LoVo (cell line): ENCODE measurements at regions not wholly inside any gene's neighbourhood (a gene's known extent, or its start where the extent isn't known, plus 50 kb on each side); places are given as distances from the start of the nearest gene placed in this dataset.
"Not testable (repeated sequence)": the region's sequence is repeated elsewhere in the genome, so short reads cannot be mapped to it uniquely, and the experiment has no call there.

Experiments used
- DNase-seq: peaks from one replicate; pipeline ENCODE4 v3.0.0-alpha.2; 2016; ENCODE audit warnings: low spot score

- DNase-seq: no peak
Observed at GRCh38 chr3:110478377-110479054, 593.1 kb upstream of the NECTIN3 start.

- no peak for DNase-seq
Observed at GRCh38 chr3:110479731-110480130, 591.9 kb upstream of the NECTIN3 start.

DNA sequence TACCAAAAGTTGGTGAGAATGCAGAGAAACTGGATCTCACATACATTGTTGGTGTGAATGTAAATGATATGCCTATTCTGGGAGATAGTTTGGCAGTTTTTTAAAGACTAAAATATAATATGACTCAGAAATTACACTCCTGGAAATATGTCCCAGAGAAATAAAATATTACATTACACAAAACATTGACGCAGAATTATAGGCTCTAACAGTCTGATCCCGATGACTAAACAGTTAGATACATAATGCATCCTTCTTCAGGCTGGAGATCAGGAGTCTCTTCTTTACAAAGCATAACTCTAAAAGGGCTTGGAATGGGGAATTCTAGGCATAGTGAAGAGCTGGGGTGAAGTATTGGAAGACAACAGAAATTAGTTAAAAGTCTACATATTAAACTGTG lies 586.2 kb upstream of the NECTIN3 start:
- DNase-seq: no peak

GRCh38 chr3:110487840-110488239 lies 583.8 kb upstream of the NECTIN3 start:
- no peak for DNase-seq

- no peak for DNase-seq
Observed at GRCh38 chr3:110491413-110491812, 580.2 kb upstream of the NECTIN3 start.

GRCh38 chr3:110492876-110493275 lies 578.7 kb upstream of the NECTIN3 start:
- no peak for DNase-seq

DNA sequence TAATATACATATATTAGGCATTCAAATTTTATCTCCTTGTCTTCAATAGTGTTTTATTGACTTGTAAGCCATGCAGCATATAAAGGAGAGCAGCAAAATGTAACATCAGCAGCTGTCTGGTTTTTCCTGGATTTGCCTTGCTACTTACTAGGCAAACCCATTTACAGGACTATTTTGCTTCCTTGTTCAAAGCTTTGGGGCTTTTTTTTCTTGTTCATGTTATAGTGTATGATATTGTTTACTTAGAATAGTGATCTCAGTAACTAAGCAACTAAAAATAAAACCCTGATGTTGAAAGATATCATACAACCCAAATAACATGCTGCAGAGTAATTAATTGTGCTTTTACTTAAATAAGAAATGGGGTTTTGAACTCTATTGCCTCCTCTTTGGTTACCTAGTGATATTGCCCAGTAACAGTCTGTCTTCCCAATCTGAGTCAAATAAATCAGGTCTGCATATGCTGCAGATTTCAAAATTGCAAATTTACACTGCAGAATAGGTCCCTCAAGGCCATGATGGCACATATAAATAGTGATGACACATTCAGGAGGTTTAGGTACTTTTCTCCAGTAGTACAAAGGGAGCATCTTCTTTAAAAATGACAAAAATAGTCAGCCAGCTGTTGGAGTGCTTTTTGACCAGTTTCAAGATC lies 578.1 kb upstream of the NECTIN3 start:
- no peak for DNase-seq

GRCh38 chr3:110494093-110494490 lies 577.5 kb upstream of the NECTIN3 start:
- DNase-seq: no peak

DNA sequence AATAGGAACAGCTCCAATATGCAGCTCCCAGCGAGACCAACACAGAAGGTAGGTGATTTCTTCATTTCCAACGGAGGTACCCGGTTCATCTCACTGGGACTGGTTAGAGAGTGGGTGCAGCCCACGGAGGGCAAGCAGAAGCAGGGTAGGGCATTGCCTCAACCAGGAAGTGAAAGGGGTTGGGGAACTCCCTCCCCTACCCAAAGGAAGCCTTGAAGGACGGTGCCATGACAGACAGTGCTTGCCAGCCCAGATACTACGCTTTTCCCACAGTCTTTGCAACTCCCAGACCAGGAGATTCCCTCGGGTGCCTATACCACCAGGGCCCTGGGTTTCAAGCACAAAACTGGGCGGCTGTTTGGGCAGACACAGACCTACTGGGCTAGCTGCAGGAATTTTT lies 576.9 kb upstream of the NECTIN3 start:
- DNase-seq: no peak

- peak; percentile 6 for DNase-seq
Observed at GRCh38 chr3:110495201-110495927, 576.3 kb upstream of the NECTIN3 start.

DNA sequence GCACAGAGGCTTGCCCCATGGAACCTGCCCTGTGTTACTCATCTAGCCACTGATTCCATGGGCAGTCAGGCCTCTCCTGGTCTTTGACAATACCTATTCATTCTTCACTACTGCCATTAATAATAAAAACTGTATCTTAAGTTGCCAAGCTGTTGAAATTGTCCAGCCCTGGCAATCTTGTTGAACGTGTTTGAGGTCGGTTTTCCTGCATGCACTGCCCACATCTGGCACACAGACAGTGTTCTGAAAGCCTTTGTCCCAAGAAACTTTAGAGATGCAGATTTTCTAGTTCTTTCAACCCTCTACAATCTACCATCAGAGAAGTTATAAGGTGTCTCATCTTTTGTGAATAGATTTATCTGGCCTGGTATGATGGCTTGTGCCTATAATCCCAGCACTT lies 567.2 kb upstream of the NECTIN3 start:
- DNase-seq: no peak

DNA sequence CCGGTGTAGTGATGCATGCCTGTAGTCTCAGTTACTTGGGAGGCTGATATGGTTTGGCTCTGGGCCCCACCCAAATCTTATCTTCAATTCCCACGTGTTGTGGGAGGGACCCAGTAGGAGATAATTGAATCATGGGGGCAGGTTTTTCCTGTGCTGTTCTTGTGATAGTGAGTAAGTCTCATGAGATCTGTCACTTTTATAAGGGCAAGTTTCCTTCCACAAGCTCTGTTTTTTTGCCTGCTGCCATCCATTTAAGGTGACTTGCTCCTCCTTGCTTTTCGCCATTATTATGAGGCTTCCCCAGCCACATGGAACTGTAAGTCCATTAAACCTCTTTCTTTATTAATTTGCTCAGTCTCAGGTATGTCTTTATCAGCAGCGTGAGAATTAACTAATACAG lies 566.7 kb upstream of the NECTIN3 start:
- no peak for DNase-seq

DNA sequence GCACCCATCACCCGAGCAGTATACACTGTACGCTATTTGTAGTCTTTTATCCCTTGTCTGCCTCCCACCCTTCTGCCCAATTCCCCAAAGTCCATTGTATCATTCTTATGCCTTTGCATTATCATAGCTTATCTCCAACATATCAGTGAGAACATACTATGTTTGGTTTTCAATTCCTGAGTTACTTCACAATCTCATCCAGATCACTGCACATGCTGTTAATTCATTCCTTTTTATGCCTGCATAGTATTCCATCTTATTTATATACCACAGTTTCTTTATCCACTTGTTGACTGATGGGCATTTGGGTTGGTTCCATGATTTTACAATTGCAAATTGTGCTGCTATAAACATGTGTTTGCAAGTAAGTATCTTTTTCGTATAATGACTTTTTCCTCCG lies 564.7 kb upstream of the NECTIN3 start:
- no peak for DNase-seq

GRCh38 chr3:110507570-110507969 lies 564.0 kb upstream of the NECTIN3 start:
- DNase-seq: not testable (repeated sequence)

DNA sequence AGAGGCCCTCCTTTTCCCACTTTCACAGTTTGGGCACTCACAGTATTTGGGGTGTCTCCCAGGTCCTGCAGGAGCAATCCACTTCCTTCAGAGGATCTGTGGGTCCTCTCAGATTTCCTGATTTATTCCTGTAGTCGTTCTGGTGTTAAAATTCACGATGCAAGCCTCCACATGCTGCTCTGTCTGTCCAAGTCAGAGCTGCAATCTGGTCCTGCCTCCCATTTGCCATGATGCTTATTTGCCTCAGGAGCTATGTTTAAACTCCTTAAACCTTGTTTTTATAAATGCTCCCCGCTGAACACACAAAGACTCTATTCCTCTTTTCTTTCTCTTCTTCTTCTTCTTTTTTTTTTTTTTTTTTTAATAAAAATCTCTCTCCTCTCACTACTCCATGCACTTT lies 558.7 kb upstream of the NECTIN3 start:
- DNase-seq: no peak

GRCh38 chr3:110518031-110518430 lies 553.6 kb upstream of the NECTIN3 start:
- DNase-seq: no peak

GRCh38 chr3:110519071-110519470 lies 552.5 kb upstream of the NECTIN3 start:
- DNase-seq: no peak

DNA sequence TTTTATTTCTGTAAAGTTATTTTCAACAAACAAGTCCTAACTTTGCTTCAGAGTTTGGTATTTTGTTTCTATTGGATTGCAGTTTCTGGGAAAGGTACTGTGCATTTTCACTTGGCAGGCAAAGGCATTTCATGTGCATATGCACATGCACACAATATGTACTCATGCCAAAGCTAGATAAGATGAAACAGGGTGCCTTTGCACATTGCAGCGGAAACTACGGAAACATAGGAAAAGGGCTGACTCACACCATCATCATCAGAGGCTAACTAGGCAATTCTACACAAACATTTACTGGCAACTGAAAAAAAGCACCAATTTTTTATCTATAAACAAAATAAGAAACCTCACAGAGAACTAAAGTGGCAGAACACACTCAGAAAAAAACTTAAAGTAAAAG lies 550.6 kb upstream of the NECTIN3 start:
- no peak for DNase-seq

DNA sequence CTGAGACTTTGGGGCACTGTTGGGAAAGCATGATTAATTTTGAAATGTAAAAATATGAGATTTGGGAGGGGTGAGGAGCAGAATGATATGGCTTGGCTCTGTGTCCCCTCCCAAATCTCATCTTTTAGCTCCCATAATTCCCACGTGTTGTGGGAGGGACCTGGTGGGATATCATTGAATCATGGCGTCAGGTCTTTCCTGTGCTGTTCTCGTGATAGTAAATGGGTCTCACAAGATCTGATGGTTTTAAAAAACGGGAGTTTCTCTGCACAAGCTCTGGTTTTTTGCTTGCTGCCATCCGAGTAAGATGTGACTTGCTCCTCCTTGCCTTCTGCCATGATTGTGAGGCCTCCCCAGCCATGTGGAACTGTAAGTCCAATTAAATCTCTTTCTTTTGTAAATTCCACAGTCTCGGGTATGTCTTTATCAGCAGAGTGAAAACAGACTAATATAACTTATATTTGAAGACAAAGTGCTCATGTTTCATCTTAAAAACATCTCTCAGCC lies 546.0 kb upstream of the NECTIN3 start:
- not testable (repeated sequence) for DNase-seq

DNA sequence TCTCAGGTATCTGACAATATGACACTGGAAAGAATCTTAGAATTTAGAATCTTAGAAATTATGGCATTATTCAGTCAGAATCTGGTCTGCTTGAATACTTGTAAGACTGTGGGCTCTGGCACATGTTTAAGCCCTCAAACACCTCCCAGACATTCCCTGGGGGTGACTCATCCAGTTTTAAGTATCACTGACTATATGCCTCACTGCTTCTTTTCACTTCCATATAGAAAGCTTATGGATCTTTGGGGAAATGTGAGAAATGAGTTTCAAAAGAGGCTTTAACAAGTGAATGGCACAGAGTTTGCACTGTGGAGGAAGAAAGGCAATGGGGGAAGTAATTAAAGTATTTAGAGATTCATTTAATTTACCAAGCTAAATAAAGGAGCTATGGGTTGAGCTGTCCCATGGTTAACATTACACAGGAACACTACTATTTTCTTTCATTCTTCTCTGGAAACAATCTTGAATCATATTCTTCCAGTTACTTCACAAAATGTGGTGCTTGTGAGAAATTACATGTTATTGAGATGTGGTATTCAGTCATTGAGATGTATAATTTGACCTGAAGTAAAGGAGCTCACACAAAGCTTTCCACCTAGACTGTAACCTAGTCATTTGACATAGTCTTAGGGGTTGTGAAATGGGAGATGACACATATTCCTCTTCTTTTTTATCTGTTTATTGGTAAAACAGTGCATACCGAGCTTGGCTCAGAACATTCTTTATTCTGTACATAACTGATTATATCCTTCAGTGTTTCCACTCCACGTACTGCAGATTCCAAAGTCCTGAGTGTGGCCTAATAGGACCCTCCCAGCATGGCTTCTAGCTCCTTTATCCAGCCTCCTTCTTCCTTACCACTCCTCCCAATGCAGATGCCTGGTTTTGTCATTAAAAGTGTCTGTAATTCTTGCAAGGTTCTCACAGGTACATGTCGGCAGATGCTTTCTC lies 544.6 kb upstream of the NECTIN3 start:
- DNase-seq: peak; percentile 48

DNA sequence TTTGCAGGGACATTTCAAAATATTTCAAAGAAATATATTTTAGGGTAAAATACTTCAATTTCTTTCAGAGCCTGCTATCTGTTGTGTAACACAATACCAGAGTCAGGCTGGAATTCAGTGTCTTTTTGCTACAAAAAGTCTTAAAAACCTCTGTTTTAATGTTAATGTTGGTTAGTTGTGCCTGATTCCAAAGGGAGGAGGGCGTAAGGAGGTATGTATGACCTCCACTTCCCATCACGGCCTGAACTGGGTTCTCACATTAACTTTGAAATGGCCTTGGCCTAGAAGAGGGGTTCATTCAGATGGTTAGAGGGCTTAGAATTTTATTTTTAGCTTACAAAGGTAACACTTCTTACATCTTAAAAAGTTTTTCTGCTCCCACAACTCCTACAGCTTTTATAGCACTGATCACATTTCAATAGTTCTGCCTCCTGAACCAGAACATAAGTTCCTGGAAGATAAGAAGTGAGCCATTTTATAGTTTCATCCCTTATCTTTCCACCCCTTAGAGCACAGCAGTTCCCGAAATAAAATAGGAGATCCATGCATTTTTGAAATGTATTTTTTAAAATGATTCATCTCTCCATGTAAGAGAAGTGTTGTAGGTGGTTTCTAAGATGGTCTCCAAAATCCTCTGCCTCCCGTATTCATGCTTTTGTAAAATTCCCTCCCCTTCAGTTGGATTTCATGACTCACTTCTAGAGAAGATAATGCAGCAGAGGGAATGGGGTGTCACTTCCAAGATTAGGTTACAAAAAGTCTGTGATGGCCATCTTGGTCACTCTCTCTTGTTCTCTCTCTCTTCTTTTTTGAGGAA lies 543.1 kb upstream of the NECTIN3 start:
- no peak for DNase-seq
